ENCODE measurements at regions not wholly inside any gene's neighbourhood (a gene's known extent, or its start where the extent isn't known, plus 50 kb on each side); places are given as distances from the start of the nearest gene placed in this dataset.

- TF ChIP-seq CTCF (conservative IDR thresholded peaks at IDR 0.05) (no peak), EZH2 (IDR thresholded peaks at IDR 0.05; ENCODE audit: low read depth) (no peak)
Measured at GRCh38 chr3:168307893-168308292, 212.2 kb upstream of the GOLIM4 start.

All from PC-9 (cell line).